ENCODE measurements at regions not wholly inside any gene's neighbourhood (a gene's known extent, or its start where the extent isn't known, plus 50 kb on each side); places are given as distances from the start of the nearest gene placed in this dataset.

- intact Hi-C loops (cut with DNase I, micrococcal nuclease), result no loop called here
- H3K4me3 ChIP-seq, result no peak overlapping the region
- no peaks in the 10 kb centered on the region for H3K9me3 ChIP-seq
- peak; percentile 92 for ATAC-seq
- TF ChIP-seq CTCF (IDR thresholded peaks at IDR 0.05), result no peak
- H3K4me1 ChIP-seq (ENCODE audit: low read depth), result peaks cover 4% of the 10 kb centered on the region
- peak; percentile 70 to 75 (median 72) for DNase-seq
- H3K36me3 ChIP-seq (ENCODE audit: low read depth), result no peaks in the 10 kb centered on the region
These were observed 90.1 kb upstream of the RGMA start for GRCh38 chr15:93179072-93179471.

GRCh38 chr15:93178371-93178770 lies 89.4 kb upstream of the RGMA start:
- intact Hi-C loops (cut with DNase I, micrococcal nuclease), result no loop called here
- no peak overlapping the region for H3K4me3 ChIP-seq
- no peak for TF ChIP-seq CTCF (IDR thresholded peaks at IDR 0.05)
- H3K36me3 ChIP-seq (ENCODE audit: low read depth), result no peaks in the 10 kb centered on the region
- peaks cover 4% of the 10 kb centered on the region for H3K4me1 ChIP-seq (ENCODE audit: low read depth)
- no peak for DNase-seq
- ATAC-seq, result no peak
- H3K9me3 ChIP-seq, result no peaks in the 10 kb centered on the region

GRCh38 chr15:93176065-93176464 lies 87.1 kb upstream of the RGMA start:
- TF ChIP-seq CTCF (IDR thresholded peaks at IDR 0.05), result no peak
- Histone ChIP-seq H3K4me3 (no peak overlapping the region), H3K4me1 (ENCODE audit: low read depth) (peaks cover 4% of the 10 kb centered on the region), H3K36me3 (ENCODE audit: low read depth) (no peaks in the 10 kb centered on the region), H3K9me3 (no peaks in the 10 kb centered on the region)
- intact Hi-C loops (cut with DNase I, micrococcal nuclease), result no loop called here
- DNase-seq (no peak), ATAC-seq (no peak)

- ATAC-seq (no peak), DNase-seq (no peak)
- Histone ChIP-seq H3K9me3 (no peaks in the 10 kb centered on the region), H3K36me3 (ENCODE audit: low read depth) (no peaks in the 10 kb centered on the region), H3K4me1 (ENCODE audit: low read depth) (peaks cover 4% of the 10 kb centered on the region), H3K4me3 (no peak overlapping the region)
- intact Hi-C loops (cut with DNase I, micrococcal nuclease), result no loop called here
- no peak for TF ChIP-seq CTCF (IDR thresholded peaks at IDR 0.05)
These were observed 85.8 kb upstream of the RGMA start for GRCh38 chr15:93174836-93175235.

GRCh38 chr15:93173369-93173768 lies 84.4 kb upstream of the RGMA start:
- H3K9me3 ChIP-seq, result no peaks in the 10 kb centered on the region
- intact Hi-C loops (cut with DNase I, micrococcal nuclease), result no loop called here
- DNase-seq, result no peak
- H3K4me1 ChIP-seq (ENCODE audit: low read depth), result no peaks in the 10 kb centered on the region
- no peak for TF ChIP-seq CTCF (IDR thresholded peaks at IDR 0.05)
- no peak overlapping the region for H3K4me3 ChIP-seq
- ATAC-seq, result no peak
- no peaks in the 10 kb centered on the region for H3K36me3 ChIP-seq (ENCODE audit: low read depth)

GRCh38 chr15:93171476-93171875 lies 82.5 kb upstream of the RGMA start:
- H3K36me3 ChIP-seq (ENCODE audit: low read depth), result no peaks in the 10 kb centered on the region
- TF ChIP-seq CTCF (IDR thresholded peaks at IDR 0.05), result no peak
- intact Hi-C loops (cut with DNase I, micrococcal nuclease), result no loop called here
- ATAC-seq (no peak), DNase-seq (no peak)
- H3K4me3 ChIP-seq, result no peak overlapping the region
- H3K4me1 ChIP-seq (ENCODE audit: low read depth), result no peaks in the 10 kb centered on the region
- H3K9me3 ChIP-seq, result no peaks in the 10 kb centered on the region

Measured in mucosa of descending colon (tissue), 3 donors.